DND-41 (cell line): ENCODE measurements at regions not wholly inside any gene's neighbourhood (a gene's known extent, or its start where the extent isn't known, plus 50 kb on each side); places are given as distances from the start of the nearest gene placed in this dataset.

Source experiments
- CTCF ChIP-seq: IDR thresholded peaks from 2 replicates; pipeline ENCODE4 v1.5.1; 2012; ENCODE audit warnings: borderline replicate concordance, low read length, moderate library complexity, mild to moderate bottlenecking; ENCODE audit not compliant: poor library complexity, severe bottlenecking; ENCODE audit errors: extremely low read depth
- EZH2 ChIP-seq: IDR thresholded peaks from 3 replicates; pipeline ENCODE4 v1.6.1; 2012; ENCODE audit warnings: borderline replicate concordance, low read depth, mild to moderate bottlenecking, moderate library complexity, low read length, inconsistent platforms; ENCODE audit not compliant: severe bottlenecking

GRCh38 chr16:31708348-31708747, 165.3 kb upstream of the ZNF267 start:
- TF ChIP-seq CTCF: no peak
- no peak for TF ChIP-seq EZH2
